GM18861 (cell line): ENCODE measurements at regions not wholly inside any gene's neighbourhood (a gene's known extent, or its start where the extent isn't known, plus 50 kb on each side); places are given as distances from the start of the nearest gene placed in this dataset.
A peak's percentile ranks its signal among the peaks of the same experiment; 100 is the strongest.

Experiments
- ATAC-seq: cut with Tn5 transposase; IDR thresholded peaks from one replicate; pipeline ENCODE4 v1.9.1; 2021; ENCODE audit not compliant: unreplicated experiment

- ATAC-seq, result no peak
Observed at GRCh38 chr18:27412556-27412955, 227.4 kb upstream of the CHST9 start.

- ATAC-seq, result no peak
Observed at GRCh38 chr18:27411911-27412310, 226.8 kb upstream of the CHST9 start.

- ATAC-seq, result no peak
Observed at GRCh38 chr18:27411013-27411412, 225.9 kb upstream of the CHST9 start.

DNA sequence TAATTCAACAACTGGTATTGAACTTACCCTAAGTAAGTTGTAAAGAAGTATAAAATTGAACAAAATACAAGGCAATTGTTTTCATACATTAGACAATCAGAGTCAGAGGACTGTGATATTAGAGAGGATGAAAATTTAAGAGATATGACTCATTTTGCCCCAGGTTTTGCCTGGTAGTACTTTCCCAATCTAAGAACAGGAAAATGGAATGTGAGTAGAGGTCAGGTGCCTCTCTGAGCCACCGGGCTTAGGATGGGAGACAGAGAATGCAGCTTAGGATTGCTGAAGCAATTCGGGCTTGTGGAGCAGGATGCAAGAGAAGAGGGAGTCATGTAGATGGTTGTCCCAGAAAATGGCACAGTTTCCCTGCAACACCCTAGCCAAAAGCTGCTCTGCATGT is 219.7 kb upstream of the CHST9 start:
- ATAC-seq, result no peak

DNA sequence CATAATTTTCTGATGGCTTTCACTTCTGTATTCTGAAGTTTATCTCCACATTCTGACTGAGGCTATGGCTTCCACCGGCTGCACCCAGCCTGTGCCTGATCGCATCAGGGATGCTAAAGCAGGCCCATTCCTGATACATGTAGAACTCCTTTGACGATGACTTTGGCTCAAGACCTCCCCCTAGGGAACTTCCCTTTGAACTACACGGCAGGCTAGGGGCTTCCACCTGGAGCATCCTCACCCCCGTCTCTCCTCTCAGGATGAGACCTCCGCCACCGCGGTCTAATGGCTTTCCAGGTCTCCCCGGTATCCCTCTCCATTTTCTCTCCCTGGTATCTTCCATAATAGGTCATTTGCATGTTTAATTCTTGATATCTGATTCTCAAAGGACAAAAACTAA is 214.9 kb upstream of the CHST9 start:
- no peak for ATAC-seq

DNA sequence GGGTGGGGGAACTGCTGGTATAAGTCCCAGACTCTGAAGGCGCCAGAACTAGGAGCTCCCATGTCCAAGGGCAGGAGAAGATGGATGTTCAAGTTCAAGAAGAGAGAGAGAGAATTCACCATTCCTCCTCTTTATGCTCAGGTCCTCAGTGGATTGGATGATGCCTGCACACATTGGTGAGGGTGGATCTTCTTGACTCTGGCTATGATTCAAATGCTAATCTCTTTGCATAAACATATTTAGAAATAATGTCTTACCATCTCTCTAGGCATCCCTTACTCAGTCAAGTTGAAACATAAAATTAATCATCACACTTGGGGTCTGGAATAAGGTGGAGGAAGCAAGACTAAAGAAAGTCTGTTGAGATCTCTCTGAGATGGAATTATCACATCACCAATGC is 210.6 kb upstream of the CHST9 start:
- ATAC-seq, result no peak

- ATAC-seq, result no peak
Observed at GRCh38 chr18:27394687-27395086, 209.6 kb upstream of the CHST9 start.

- ATAC-seq, result no peak
Observed at GRCh38 chr18:27382567-27383216, 197.6 kb upstream of the CHST9 start.

DNA sequence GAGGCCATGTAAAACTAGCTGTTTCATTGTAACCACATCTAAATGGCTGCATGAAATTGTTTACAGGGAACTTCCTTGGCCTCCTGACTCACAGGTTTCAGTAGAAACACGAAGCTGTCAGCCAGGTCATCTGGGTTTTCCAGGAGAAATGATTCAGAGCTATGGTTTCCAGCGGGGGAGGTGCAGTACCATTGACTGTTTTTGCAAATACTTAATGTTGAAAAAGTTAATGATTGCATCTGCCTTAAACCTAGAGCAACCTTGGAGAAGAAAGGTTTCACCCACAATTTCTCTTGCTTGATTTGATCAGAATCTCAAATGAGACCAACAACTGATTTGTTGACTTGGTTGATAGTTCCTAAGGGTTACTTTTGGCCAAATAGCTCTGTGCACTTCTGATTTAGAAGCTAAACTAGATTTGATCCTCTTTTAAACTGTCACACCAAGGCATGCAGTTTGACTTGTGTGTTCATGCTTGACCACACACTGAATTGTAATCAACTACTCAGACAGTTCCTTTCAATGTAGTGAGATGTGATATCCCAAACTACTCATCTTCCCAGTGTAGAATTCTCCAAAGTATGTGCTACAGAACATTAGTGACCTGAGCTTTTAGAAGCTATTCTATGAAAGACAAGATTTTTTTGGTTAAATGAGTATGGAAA is 193.5 kb upstream of the CHST9 start:
- peak; percentile 69 for ATAC-seq

GRCh38 chr18:27377251-27377650 is 192.1 kb upstream of the CHST9 start:
- no peak for ATAC-seq

- no peak for ATAC-seq
Observed at GRCh38 chr18:27372386-27372785, 187.3 kb upstream of the CHST9 start.

GRCh38 chr18:27366665-27367064 is 181.6 kb upstream of the CHST9 start:
- ATAC-seq, result no peak

DNA sequence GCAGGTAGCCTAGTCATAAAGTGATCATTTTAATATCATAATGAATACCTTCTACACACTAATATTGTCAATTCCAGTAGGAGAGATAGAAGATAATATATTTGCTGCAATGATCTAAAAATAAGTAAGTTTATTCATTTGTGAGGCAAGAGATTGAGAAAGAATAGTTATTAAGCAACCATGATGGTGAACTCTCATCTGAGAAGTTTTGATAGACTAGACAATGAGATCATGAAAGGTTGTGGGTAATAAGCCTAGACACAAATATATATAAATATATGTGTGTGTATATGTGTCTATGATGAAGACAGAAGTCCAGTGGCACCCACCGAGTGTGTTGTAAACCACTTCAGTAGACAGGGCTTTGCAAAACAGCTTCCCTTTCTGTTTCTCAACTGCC is 181.0 kb upstream of the CHST9 start:
- no peak for ATAC-seq

DNA sequence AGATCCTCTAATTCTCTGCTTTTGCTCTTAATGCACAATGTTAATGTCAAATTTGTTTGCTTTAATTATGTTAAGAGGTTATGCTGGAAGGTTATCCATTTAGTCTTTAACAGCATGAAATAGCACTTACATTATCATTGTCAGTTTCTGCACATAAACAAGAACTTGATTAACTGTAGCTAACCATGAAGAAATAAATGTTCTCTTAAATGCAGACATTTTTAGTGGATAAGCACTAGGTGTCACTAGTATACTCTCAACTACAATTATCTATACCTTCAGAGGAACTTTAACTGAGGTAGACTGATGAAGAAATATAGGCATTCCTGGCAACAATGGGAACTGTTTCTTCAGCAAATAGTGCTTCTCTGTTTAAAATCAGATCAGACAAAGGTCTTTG is 178.8 kb upstream of the CHST9 start:
- ATAC-seq, result no peak

DNA sequence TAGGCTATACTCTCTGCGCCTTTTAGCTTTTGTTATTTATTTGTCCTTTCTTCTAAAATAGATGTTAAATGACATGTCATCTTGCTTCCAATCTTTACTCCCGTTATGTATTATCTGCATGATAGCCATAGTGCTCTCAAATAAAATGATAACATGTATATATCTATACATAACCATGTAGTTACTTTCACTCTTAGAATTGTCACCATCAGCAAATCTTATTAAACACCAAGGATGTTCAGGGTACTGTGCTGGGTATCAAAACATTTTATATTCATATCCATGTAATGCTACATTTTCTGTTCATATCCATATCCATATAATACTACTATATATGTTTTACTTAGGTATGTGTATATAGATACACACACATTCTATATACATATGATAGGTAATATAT is 176.4 kb upstream of the CHST9 start:
- ATAC-seq, result no peak

- ATAC-seq, result no peak
Observed at GRCh38 chr18:27355308-27355707, 170.2 kb upstream of the CHST9 start.

DNA sequence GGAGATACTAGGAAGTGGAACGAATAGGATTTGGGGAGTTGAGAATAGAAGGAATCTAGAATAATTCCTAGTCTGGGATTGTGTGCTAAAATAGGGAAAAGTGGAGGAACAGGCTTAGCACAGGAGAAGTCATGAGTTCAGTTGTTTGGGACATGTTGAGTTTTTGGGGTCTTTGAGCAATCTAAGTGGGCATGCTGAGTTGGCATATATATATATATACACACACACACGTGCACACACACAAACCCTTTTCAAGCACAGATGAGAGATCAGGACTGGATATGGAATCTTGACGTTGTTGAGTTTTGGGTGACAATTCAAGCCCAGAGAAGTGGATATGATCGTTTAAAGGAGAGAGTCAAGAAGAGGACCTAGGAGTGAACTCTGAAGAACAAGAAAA is 168.2 kb upstream of the CHST9 start:
- ATAC-seq, result no peak

GRCh38 chr18:27349284-27349882 is 164.3 kb upstream of the CHST9 start:
- ATAC-seq, result no peak

- no peak for ATAC-seq
Observed at GRCh38 chr18:27331606-27332005, 146.5 kb upstream of the CHST9 start.

DNA sequence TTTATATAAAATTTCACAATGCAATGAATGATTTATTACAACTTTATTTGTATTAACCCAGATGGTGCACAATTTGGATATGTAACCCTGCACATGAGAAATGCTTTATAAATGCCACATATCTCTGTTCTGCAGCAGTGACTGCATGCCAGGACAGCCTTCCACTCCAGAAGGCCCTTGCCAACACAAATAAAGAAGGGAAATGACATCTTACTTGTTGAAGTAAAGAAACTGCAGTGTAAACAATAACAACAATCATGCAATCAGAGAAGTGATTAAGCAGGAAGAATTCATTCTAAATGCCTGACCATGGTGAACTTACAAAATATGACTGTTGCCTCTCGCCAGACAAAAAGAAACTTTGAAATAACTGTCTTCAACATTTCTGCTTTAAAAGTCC is 129.9 kb upstream of the CHST9 start:
- no peak for ATAC-seq

- no peak for ATAC-seq
Observed at GRCh38 chr18:27313678-27314077, 128.6 kb upstream of the CHST9 start.

DNA sequence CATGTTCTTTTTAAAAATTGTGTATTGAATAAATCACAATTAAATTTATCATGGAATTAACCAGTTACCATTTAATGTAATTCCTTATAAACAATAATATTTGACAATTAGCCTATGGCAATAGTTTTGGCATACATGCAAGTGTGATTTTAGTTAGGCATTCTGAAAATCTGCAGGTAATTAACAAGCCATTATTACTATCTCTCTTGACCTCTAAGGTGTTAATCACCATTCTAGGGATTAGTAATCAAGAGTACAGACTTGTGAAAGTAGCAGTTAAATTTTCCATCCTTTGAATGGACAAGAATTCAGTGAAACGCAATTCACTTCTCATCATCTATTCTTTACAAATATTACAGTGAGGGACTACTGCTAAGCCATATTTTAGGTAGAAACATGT is 127.7 kb upstream of the CHST9 start:
- ATAC-seq, result no peak

DNA sequence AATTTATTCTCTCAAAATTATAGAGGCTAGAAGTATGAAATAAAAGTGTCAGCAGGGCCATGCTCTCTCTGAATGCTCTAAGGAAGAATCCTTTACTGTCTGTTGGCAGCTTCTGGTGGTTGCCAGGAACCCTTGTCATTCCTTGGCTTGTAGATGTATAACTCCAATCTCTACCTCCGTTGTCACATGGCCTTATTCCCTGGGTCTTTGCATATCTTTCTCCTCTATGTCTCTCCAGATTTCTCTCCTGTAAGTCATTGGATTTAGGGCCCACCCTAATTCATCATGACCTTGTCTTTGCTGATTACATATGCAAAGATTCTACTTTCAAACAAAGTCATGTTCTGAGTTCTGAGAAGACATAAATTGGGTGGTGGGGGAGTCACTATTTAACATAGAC is 127.0 kb upstream of the CHST9 start:
- no peak for ATAC-seq
